ENCODE measurements at regions not wholly inside any gene's neighbourhood (a gene's known extent, or its start where the extent isn't known, plus 50 kb on each side); places are given as distances from the start of the nearest gene placed in this dataset.

DNA sequence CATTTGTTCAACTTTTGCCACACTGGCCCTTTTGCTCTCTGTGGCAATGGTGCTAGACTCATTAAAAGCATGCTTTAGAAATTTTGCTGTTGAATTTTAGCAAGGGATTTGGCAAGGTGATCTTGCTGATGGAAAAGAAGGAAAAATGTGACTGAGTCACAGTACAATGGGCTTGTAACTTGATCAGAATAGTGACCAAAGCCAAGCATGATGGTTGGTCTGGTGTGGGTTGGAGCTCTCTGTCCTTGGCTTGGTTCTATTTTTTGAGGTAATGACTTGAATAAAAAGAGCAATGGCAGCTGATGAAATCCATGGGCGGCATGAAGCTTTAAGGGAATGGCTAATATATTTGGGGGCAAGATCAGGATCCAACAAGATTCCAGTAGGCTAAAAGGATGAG lies 114.4 kb upstream of the ZNF366 start:
- DNase-seq = no peak

DNA sequence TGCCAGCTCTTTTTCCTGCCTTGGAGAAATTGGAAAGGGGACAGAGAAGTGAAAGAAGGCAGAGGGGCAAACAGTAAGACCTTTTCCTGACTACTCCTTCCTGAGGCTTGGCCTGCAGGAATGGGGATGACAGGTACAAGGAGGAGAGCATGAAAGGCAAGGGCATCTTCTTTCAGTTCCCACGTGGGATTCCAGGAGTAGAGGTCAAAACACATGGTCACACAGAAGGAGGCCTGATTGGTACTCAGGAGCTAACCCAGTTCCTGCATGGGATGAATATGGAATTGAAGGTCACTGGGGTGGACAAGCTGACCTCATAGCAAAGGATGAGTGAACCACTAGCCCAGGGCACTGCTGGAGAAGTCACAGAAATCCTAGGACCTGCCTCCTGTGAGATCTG lies 112.5 kb upstream of the ZNF366 start:
- no peak for DNase-seq

GRCh38 chr5:72619251-72619650 lies 112.0 kb upstream of the ZNF366 start:
- no peak for DNase-seq

GRCh38 chr5:72618708-72619107 lies 111.5 kb upstream of the ZNF366 start:
- DNase-seq = no peak

DNA sequence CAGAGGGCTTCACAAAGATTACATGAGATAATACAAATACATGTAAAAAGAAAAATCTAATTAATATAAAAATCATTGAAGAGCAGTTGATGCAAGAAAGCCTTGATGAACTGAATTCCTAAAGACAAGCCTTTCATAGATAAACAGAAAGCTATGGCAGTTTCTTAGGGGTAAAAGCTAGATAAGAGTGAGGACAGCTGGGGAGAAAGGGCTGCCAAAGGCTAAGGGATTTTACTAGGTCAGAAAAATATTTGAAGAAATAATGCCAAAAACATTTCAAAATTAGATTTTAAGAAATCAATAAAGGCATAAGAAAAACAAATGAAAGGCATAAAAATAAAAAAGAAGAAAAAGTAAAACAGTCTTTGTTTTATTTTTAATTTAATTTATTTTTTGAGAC lies 107.9 kb upstream of the ZNF366 start:
- no peak for DNase-seq

DNA sequence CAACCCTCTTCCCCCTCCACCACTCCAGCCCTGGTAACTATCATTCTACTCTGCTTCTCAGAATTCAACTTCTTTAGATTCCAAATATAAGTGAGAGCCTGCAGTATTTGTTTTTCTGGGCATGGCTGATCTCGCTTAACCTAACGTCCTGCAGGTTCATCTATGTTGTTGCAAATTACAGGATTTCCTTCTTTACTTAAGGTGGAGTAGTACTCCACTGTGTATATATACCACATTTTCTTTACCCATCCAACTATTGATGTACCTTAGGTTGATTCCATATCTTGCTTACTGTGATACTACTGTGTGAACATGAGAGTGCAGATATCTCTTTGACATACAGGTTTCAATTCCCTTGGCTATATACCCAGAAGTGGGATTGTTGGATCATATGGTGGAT lies 106.3 kb upstream of the ZNF366 start:
- DNase-seq = no peak

GRCh38 chr5:72612810-72613209 lies 105.6 kb upstream of the ZNF366 start:
- no peak for DNase-seq

- peak; percentile 10 to 88 (median 71) for DNase-seq
Observed at GRCh38 chr5:72611118-72611730, 104.0 kb upstream of the ZNF366 start.

DNA sequence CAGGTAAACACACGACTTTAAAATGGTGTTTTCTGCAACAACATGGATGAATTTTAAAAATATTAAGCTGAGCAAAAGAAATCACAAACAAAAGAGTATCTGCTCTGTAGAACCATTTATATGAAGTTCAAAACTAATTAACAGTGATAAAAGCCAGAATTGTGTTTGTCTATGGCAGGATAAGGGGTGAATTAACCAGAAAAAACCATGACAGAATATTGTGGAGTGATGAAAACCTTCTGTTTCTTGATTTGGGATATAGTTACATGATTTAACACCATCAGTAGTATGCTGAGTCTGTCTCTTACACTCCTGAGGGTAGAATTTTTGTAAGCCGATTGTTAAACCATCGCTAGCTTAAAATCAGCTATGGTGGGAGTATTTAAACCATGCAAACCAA lies 101.7 kb upstream of the ZNF366 start:
- no peak for DNase-seq

- peak in 44 of 56 donors; percentile 12 to 83 (median 50) for DNase-seq
Observed at GRCh38 chr5:72608297-72608696, 101.1 kb upstream of the ZNF366 start.

GRCh38 chr5:72607381-72607780 lies 100.2 kb upstream of the ZNF366 start:
- no peak for DNase-seq

- no peak for DNase-seq
Observed at GRCh38 chr5:72606525-72606924, 99.3 kb upstream of the ZNF366 start.

DNA sequence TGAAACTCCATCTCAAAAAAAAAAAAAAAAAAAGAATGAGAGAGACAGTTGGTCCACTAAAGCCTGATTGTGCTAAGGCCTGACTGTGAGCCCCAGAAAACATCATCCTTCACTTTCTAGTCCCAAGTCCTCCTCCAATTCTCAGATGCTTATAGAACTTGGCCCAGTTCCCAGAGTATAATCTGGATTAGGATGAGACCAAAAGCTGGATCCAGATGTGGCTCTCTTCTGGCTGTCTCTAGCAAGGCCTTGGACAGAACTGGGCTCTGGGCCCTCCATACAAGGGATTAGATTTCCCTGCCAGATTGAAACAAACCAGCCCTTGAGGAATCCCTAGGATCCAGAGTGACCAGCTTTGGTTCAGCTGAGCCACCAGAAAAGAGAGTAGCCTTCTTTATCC lies 98.4 kb upstream of the ZNF366 start:
- DNase-seq = no peak

GRCh38 chr5:72604798-72605154 lies 97.6 kb upstream of the ZNF366 start:
- DNase-seq = no peak

DNA sequence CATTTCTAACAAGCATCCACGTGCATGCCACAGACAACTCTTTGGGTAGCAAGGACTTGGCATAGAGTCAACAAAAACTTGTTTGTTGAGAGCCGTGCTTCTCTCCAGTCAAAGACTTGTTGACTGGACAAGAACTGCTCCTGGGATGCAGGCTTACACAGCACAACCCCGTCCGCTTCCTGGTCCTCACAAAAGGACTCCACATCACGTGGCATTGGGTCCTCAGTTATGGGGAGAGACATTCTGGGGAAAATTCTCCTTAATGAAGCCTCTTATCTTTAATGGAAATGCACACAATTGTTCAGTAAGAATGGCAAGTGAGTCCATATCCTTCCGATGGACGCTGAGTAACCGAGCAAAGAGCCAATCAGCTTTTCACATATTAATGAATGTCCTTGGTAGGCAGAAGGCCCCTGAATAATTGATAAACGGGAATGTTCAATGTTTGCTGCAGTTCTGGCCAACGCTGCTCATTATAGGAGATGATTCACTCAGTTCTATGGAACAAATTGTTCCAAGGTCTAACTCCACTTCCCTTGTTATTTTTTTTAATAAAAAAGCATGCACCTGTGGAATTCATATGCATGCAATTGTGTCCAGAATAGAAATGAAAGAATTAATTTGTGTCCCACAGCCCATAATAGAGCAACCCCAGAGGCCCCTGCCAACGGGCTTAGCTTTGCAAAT lies 97.0 kb upstream of the ZNF366 start:
- DNase-seq = peak in 2 of 56 donors; percentile 8 to 39

GRCh38 chr5:72602696-72603685 lies 95.8 kb upstream of the ZNF366 start:
- DNase-seq = no peak

GRCh38 chr5:72601861-72602260 lies 94.7 kb upstream of the ZNF366 start:
- no peak for DNase-seq

GRCh38 chr5:72600391-72600981 lies 93.3 kb upstream of the ZNF366 start:
- DNase-seq = no peak

- DNase-seq = no peak
Observed at GRCh38 chr5:72599519-72600370, 92.5 kb upstream of the ZNF366 start.

GRCh38 chr5:72599065-72599433 lies 91.8 kb upstream of the ZNF366 start:
- no peak for DNase-seq
